ENCODE measurements at regions not wholly inside any gene's neighbourhood (a gene's known extent, or its start where the extent isn't known, plus 50 kb on each side); places are given as distances from the start of the nearest gene placed in this dataset.

- no TSS peak for BruUV-seq (replicated peaks)
- POLR2A ChIA-PET (ENCODE audit: unreplicated experiment) = no interaction called here
- Histone ChIP-seq H3K27me3 (ENCODE audit: insufficient read depth, low read depth) (peaks cover 44% of the 10 kb centered on the region), H3K4me1 (replicated peaks; ENCODE audit: insufficient read depth) (0 out of 2 replicates have a peak, but pooled peaks cover 11% of the 10 kb centered on the region), H3K9me2 (ENCODE audit: insufficient read depth) (no peaks in the 10 kb centered on the region), H2AFZ (no peak overlapping the region), H3K79me2 (ENCODE audit: low read depth) (no peaks in the 10 kb centered on the region), H3K27ac (no peak overlapping the region), H3K4me2 (no peak overlapping the region), H4K20me1 (ENCODE audit: insufficient read depth) (no peaks in the 10 kb centered on the region), H3K36me3 (ENCODE audit: low read depth) (no peaks in the 10 kb centered on the region), H3F3A (ENCODE audit: insufficient read depth, low read depth) (no peaks in the 10 kb centered on the region; the same call in 1 of the 2 replicates), H3K9me3 (ENCODE audit: insufficient read depth, low read depth) (no peaks in the 10 kb centered on the region; the same call in 1 of the 2 replicates), H3K4me3 (no peak overlapping the region)
- TF ChIP-seq CTCF (conservative IDR thresholded peaks at IDR 0.05) (no peak), EZH2 (IDR thresholded peaks at IDR 0.05; ENCODE audit: low read depth) (no peak)
- DNase-seq = no peak
- intact Hi-C loops (cut with micrococcal nuclease; ENCODE audit: unreplicated experiment) = loop anchor here (1.0 to 5.0 kb wide), 6 partner anchors 81 to 634 kb away; no protein-coding TSS in a partner anchor
- CTCF ChIA-PET = interaction anchor here (0.7 to 1.3 kb wide), 3 partner anchors 102 to 199 kb away, joined by 3 to 4 read pairs (median 3); no protein-coding TSS in a partner anchor
Observed at GRCh38 chr7:131945957-131946544, 389.6 kb upstream of the PODXL start.

- BruUV-seq (replicated peaks) = no TSS peak
- H3K4me3 ChIP-seq = peak overlapping the region; percentile 18; the same call in 1 of the 2 replicates
- POLR2A ChIA-PET (ENCODE audit: unreplicated experiment) = no interaction called here
Observed at GRCh38 chr7:131945313-131945911, 389.0 kb upstream of the PODXL start.

More at GRCh38 chr7:131945313-131945911, 389.0 kb upstream of the PODXL start:
- no peaks in the 10 kb centered on the region; the same call in 1 of the 2 replicates for H3K9me3 ChIP-seq (ENCODE audit: insufficient read depth, low read depth)
- peak in 1 of 2 experiments; percentile 58 for DNase-seq
- TF ChIP-seq CTCF (conservative IDR thresholded peaks at IDR 0.05) (peak; percentile 95), EZH2 (IDR thresholded peaks at IDR 0.05; ENCODE audit: low read depth) (0 out of 2 replicates have a peak, but pooled peaks have one; percentile 65)
- H3K36me3 ChIP-seq (ENCODE audit: low read depth) = no peaks in the 10 kb centered on the region
- no peaks in the 10 kb centered on the region; the same call in 1 of the 2 replicates for H3F3A ChIP-seq (ENCODE audit: insufficient read depth, low read depth)
- H3K27me3 ChIP-seq (ENCODE audit: insufficient read depth, low read depth) = peaks cover 49% of the 10 kb centered on the region
- peak overlapping the region; percentile 59 for H3K4me2 ChIP-seq
- 0 out of 2 replicates have a peak, but pooled peaks cover 11% of the 10 kb centered on the region for H3K4me1 ChIP-seq (replicated peaks; ENCODE audit: insufficient read depth)
- H3K27ac ChIP-seq = no peak overlapping the region
- H4K20me1 ChIP-seq (ENCODE audit: insufficient read depth) = no peaks in the 10 kb centered on the region
- H3K9me2 ChIP-seq (ENCODE audit: insufficient read depth) = no peaks in the 10 kb centered on the region
- CTCF ChIA-PET = interaction anchor here (0.6 to 1.3 kb wide), 6 partner anchors 103 to 575 kb away, joined by 3 to 9 read pairs (median 3); no protein-coding TSS in a partner anchor
- H2AFZ ChIP-seq = 0 out of 2 replicates have a peak overlapping the region, but pooled peaks have one; percentile 29
- intact Hi-C loops (cut with micrococcal nuclease; ENCODE audit: unreplicated experiment) = loop anchor here (1.0 to 5.0 kb wide), 6 partner anchors 82 to 635 kb away; no protein-coding TSS in a partner anchor
- H3K79me2 ChIP-seq (ENCODE audit: low read depth) = no peaks in the 10 kb centered on the region
